H1 (cell line): ENCODE measurements at regions not wholly inside any gene's neighbourhood (a gene's known extent, or its start where the extent isn't known, plus 50 kb on each side); places are given as distances from the start of the nearest gene placed in this dataset.

Experiments
- CTCF ChIA-PET: fragments of 300-600 bp; sonication (Branson Sonifier 250); formaldehyde crosslinking; loops from one replicate; lab custom pipeline; 2021; ENCODE audit not compliant: partially characterized antibody; lab: Charles Lee
- POLR2A ChIA-PET: fragments of 300-600 bp; sonication (Branson Sonifier 250); formaldehyde crosslinking; loops from one replicate; lab custom pipeline; 2021; ENCODE audit warnings: inconsistent platforms; ENCODE audit not compliant: partially characterized antibody; lab: Charles Lee
- DNase-seq, 2 experiments: peaks; one replicate each; pipeline versions ENCODE4 v3.0.0 to v3.0.0-alpha.2; 2010 to 2022; ENCODE audit warnings: low spot score in 2 of 2, low read depth in 1 of 2, mixed read lengths in 1 of 2
- FAIRE-seq: peaks from 2 replicates; lab custom pipeline; 2011; peaks lifted over from hg19 to GRCh38; lab: Jason Lieb, UNC
- H2AFZ ChIP-seq: 2 replicates; pipeline ENCODE4 v1.8.1; 2012; ENCODE audit warnings: low read length, inconsistent platforms
- H2AK5ac ChIP-seq: 2 replicates; pipeline ENCODE4 v1.6.1; 2013; ENCODE audit warnings: low read depth, low read length
- H2BK120ac ChIP-seq: replicated peaks from 2 replicates; pipeline ENCODE3; 2013; ENCODE audit warnings: low read depth, low read length, inconsistent platforms
- H2BK12ac ChIP-seq: 2 replicates; pipeline ENCODE4 v1.6.1; 2013; ENCODE audit warnings: low read depth, low read length
- H2BK15ac ChIP-seq: 2 replicates; pipeline ENCODE4 v1.6.1; 2013; ENCODE audit warnings: low read length
- H2BK20ac ChIP-seq: 2 replicates; pipeline ENCODE4 v1.6.1; 2013; ENCODE audit warnings: low read length
- H2BK5ac ChIP-seq: 2 replicates; pipeline ENCODE4 v1.6.1; 2013; ENCODE audit warnings: low read depth, low read length
- H3K14ac ChIP-seq: 2 replicates; pipeline ENCODE4 v1.6.1; 2013; ENCODE audit warnings: inconsistent platforms; ENCODE audit not compliant: insufficient read length
- H3K18ac ChIP-seq: 2 replicates; pipeline ENCODE4 v1.6.1; 2013; ENCODE audit warnings: low read length; ENCODE audit errors: extremely low read depth
- H3K23ac ChIP-seq: 2 replicates; pipeline ENCODE4 v1.6.1; 2013; ENCODE audit warnings: inconsistent platforms; ENCODE audit not compliant: insufficient read length
- H3K23me2 ChIP-seq: 2 replicates; pipeline ENCODE4 v1.6.1; 2013; ENCODE audit warnings: low read depth, low read length
- H3K27ac ChIP-seq: 2 replicates; pipeline ENCODE4 v1.6.1; 2011; ENCODE audit warnings: low read depth, low read length, inconsistent platforms
- H3K27me3 ChIP-seq, 4 experiments: replicated peaks in 1 of 4; 1 replicate in 1 of 4; 2 replicates in 3 of 4; pipeline versions ENCODE4 v1.6.1 to v1.8.1; 2011 to 2013; ENCODE audit warnings: low read length in 3 of 4, mild to moderate bottlenecking in 3 of 4, inconsistent platforms in 2 of 4, mixed read lengths in 2 of 4, moderate library complexity in 1 of 4; ENCODE audit not compliant: control insufficient read depth in 3 of 4, insufficient read depth in 3 of 4; ENCODE audit errors: extremely low read depth in 1 of 4
- H3K36me3 ChIP-seq, 4 experiments: 2 replicates each; pipeline versions ENCODE4 v1.6.1 to v1.8.1; 2011 to 2013; ENCODE audit warnings: mild to moderate bottlenecking in 4 of 4, low read length in 3 of 4, moderate library complexity in 2 of 4, control low read depth in 1 of 4, inconsistent platforms in 1 of 4; ENCODE audit not compliant: insufficient read depth in 4 of 4, control insufficient read depth in 2 of 4
- H3K4ac ChIP-seq: replicated peaks from 2 replicates; pipeline ENCODE3; 2013; ENCODE audit warnings: low read length, low read depth, mixed read lengths, inconsistent platforms; ENCODE audit not compliant: insufficient read length
- H3K4me1 ChIP-seq, 4 experiments: replicated peaks in 1 of 4; 1 replicate in 1 of 4; 2 replicates in 3 of 4; pipeline versions ENCODE4 v1.6.1 to v1.8.1; 2011 to 2013; ENCODE audit warnings: low read length in 3 of 4, inconsistent platforms in 2 of 4, mixed read lengths in 1 of 4; ENCODE audit not compliant: insufficient read depth in 4 of 4, control insufficient read depth in 3 of 4
- H3K4me2 ChIP-seq, 2 experiments: 2 replicates each; pipeline versions ENCODE4 v1.6.1 to v1.8.1; 2011 to 2013; ENCODE audit warnings: low read depth in 2 of 2, low read length in 2 of 2, control low read depth in 1 of 2, inconsistent platforms in 1 of 2, mild to moderate bottlenecking in 1 of 2; ENCODE audit not compliant: insufficient read depth in 1 of 2
- H3K4me3 ChIP-seq, 4 experiments: fragments of 200-600, 300-600 bp in 1 of 4; sonication (generic), shearing (Covaris generic), sonication (Bioruptor Twin) in 1 of 4; 2 replicates each; pipeline versions ENCODE4 v1.5.1 to v1.8.1; 2011 to 2016; ENCODE audit warnings: low read length in 4 of 4, low read depth in 3 of 4, control low read depth in 2 of 4, inconsistent platforms in 2 of 4, mild to moderate bottlenecking in 2 of 4, mixed read lengths in 1 of 4, moderate library complexity in 1 of 4; ENCODE audit not compliant: insufficient read depth in 2 of 4; ENCODE audit errors: extremely low read depth in 1 of 4
- H3K56ac ChIP-seq: replicated peaks from 2 replicates; pipeline ENCODE3; 2013; ENCODE audit warnings: low read depth, mild to moderate bottlenecking, mixed read lengths, low read length, inconsistent platforms; ENCODE audit not compliant: insufficient read length
- H3K79me1 ChIP-seq: 2 replicates; pipeline ENCODE4 v1.6.1; 2013; ENCODE audit warnings: low read depth, low read length, control low read depth
- H3K79me2 ChIP-seq, 2 experiments: 2 replicates each; pipeline versions ENCODE4 v1.6.1 to v1.8.1; 2012 to 2013; ENCODE audit warnings: low read length in 2 of 2, mild to moderate bottlenecking in 2 of 2, inconsistent platforms in 1 of 2; ENCODE audit not compliant: insufficient read depth in 2 of 2, control insufficient read depth in 1 of 2
- H3K9ac ChIP-seq, 4 experiments: replicated peaks in 1 of 4; 1 replicate in 1 of 4; 2 replicates in 3 of 4; pipeline versions ENCODE4 v1.6.1 to v1.8.1; 2011 to 2013; ENCODE audit warnings: low read depth in 3 of 4, low read length in 3 of 4, control low read depth in 2 of 4, mild to moderate bottlenecking in 2 of 4, moderate library complexity in 2 of 4, inconsistent platforms in 1 of 4; ENCODE audit errors: extremely low read depth in 1 of 4
- H3K9me3 ChIP-seq, 2 experiments: 2 replicates each; pipeline versions ENCODE4 v1.6.1 to v1.8.1; 2012 to 2013; ENCODE audit warnings: mild to moderate bottlenecking in 2 of 2, moderate library complexity in 2 of 2, control low read depth in 1 of 2, inconsistent platforms in 1 of 2, low read depth in 1 of 2, low read length in 1 of 2, mixed read lengths in 1 of 2; ENCODE audit not compliant: insufficient read depth in 2 of 2
- H4K20me1 ChIP-seq, 2 experiments: replicated peaks in 1 of 2; 2 replicates each; pipeline versions ENCODE3 to v1.8.1; 2011 to 2013; ENCODE audit warnings: inconsistent platforms in 2 of 2, low read length in 2 of 2, mild to moderate bottlenecking in 1 of 2; ENCODE audit not compliant: insufficient read depth in 2 of 2, control insufficient read depth in 1 of 2
- H4K5ac ChIP-seq: 2 replicates; pipeline ENCODE4 v1.6.1; 2013; ENCODE audit warnings: low read length, low read depth, mixed read lengths, inconsistent platforms; ENCODE audit not compliant: insufficient read length
- H4K8ac ChIP-seq: 2 replicates; pipeline ENCODE4 v1.8.0; 2013; ENCODE audit warnings: mild to moderate bottlenecking, moderate library complexity, low read length, inconsistent platforms; ENCODE audit not compliant: insufficient read depth; ENCODE audit errors: extremely low read depth
- H4K91ac ChIP-seq: replicated peaks from 2 replicates; pipeline ENCODE3; 2013; ENCODE audit warnings: low read length, mixed read lengths, inconsistent platforms; ENCODE audit not compliant: insufficient read length
- TEAD4 ChIP-seq: IDR thresholded peaks from 2 replicates; pipeline ENCODE4 v1.6.1; 2012; ENCODE audit warnings: low read depth, low read length, inconsistent platforms, mixed read lengths
- WGBS, 2 experiments: shearing (Covaris generic) in 1 of 2; methylation state at CpG; one replicate each; pipeline versions ENCODE4 v1.1.6 to v1.1.7; 2013 to 2015; ENCODE audit warnings: low lambda C conversion rate in 2 of 2, mixed read lengths in 2 of 2, inconsistent platforms in 1 of 2, low coverage in 1 of 2, missing lambda C conversion rate in 1 of 2; ENCODE audit not compliant: insufficient replicate concordance in 2 of 2, insufficient coverage in 1 of 2, insufficient read length in 1 of 2; ENCODE audit errors: extremely low coverage in 1 of 2, missing lambda C conversion rate in 1 of 2; 5-methylcytosine and 5-hydroxymethylcytosine counted together

- WGBS, 2 experiments = 88% methylated on average over 6 of the region's 6 CpGs; no CpG with 5 or more reads in 1 of the 2 experiments
- H3K79me2 ChIP-seq = no peaks in the 10 kb centered on the region
Measured at GRCh38 chr1:189675712-189676244, 801.9 kb downstream of the BRINP3 start.

More at GRCh38 chr1:189675712-189676244, 801.9 kb downstream of the BRINP3 start:
- H3K23ac ChIP-seq = no peak overlapping the region
- no peak overlapping the region for H2AFZ ChIP-seq
- H3K27me3 ChIP-seq = no peaks in the 10 kb centered on the region
- no peak overlapping the region for H3K56ac ChIP-seq
- no peak overlapping the region for H3K4ac ChIP-seq
- H3K36me3 ChIP-seq = no peaks in the 10 kb centered on the region
- H2BK15ac ChIP-seq = no peak overlapping the region
- H3K4me2 ChIP-seq = no peak overlapping the region
- H4K8ac ChIP-seq = no peak overlapping the region
- no peak overlapping the region for H2BK5ac ChIP-seq
- no peak overlapping the region for H3K9ac ChIP-seq
- no peaks in the 10 kb centered on the region for H4K20me1 ChIP-seq
- H3K18ac ChIP-seq = no peak overlapping the region
- no peak overlapping the region for H4K5ac ChIP-seq
- no peaks in the 10 kb centered on the region for H3K23me2 ChIP-seq
- TF ChIP-seq TEAD4 = no peak
- H3K14ac ChIP-seq = no peak overlapping the region
- DNase-seq = no peak
- no peak overlapping the region for H2BK12ac ChIP-seq
- CTCF ChIA-PET = no interaction called here
- H3K4me3 ChIP-seq = no peak overlapping the region
- no peak overlapping the region for H2AK5ac ChIP-seq
- POLR2A ChIA-PET = no interaction called here
- FAIRE-seq = no peak
- no peak overlapping the region for H3K27ac ChIP-seq
- H3K9me3 ChIP-seq = no peaks in the 10 kb centered on the region
- no peak overlapping the region for H2BK120ac ChIP-seq
- H3K79me1 ChIP-seq = no peaks in the 10 kb centered on the region
- H3K4me1 ChIP-seq = no peaks in the 10 kb centered on the region
- H4K91ac ChIP-seq = no peak overlapping the region
- no peak overlapping the region for H2BK20ac ChIP-seq
